C4-2B (cell line): ENCODE measurements at regions not wholly inside any gene's neighbourhood (a gene's known extent, or its start where the extent isn't known, plus 50 kb on each side); places are given as distances from the start of the nearest gene placed in this dataset.

ENCODE experiments used
- CTCF ChIP-seq: fragments of 450-650 bp; conservative IDR thresholded peaks from 2 replicates; pipeline ENCODE4 v1.5.1; 2017; ENCODE audit warnings: mild to moderate bottlenecking
- ZFX ChIP-seq: fragments of 450-650 bp; IDR thresholded peaks from 2 replicates; pipeline ENCODE4 v1.6.1; 2017

GRCh38 chrX:42054256-42054655 lies 130.9 kb upstream of the CASK start:
- TF ChIP-seq CTCF (no peak), ZFX (no peak)
